ENCODE measurements at regions not wholly inside any gene's neighbourhood (a gene's known extent, or its start where the extent isn't known, plus 50 kb on each side); places are given as distances from the start of the nearest gene placed in this dataset.

- no peak for TF ChIP-seq CTCF (IDR thresholded peaks at IDR 0.05)
- TF ChIP-seq POLR2A (IDR thresholded peaks at IDR 0.05) = no peak
Measured at GRCh38 chr6:1176567-1176966, 135.3 kb upstream of the FOXQ1 start.

Measured in breast epithelium (tissue), 3 donors.